Vagina (tissue), 2 donors: ENCODE measurements at regions not wholly inside any gene's neighbourhood (a gene's known extent, or its start where the extent isn't known, plus 50 kb on each side); places are given as distances from the start of the nearest gene placed in this dataset.

Experiments
- DNase-seq, 2 donors: peaks; one replicate each; pipeline ENCODE4 v3.0.0-alpha.2; 2017; ENCODE audit errors: extremely low spot score in 2 of 2
- H3K27ac ChIP-seq: fragments of 200-600 bp; sonication (generic); one replicate; pipeline ENCODE4 v1.5.1; 2019
- H3K27me3 ChIP-seq: fragments of 200-600 bp; sonication (generic); one replicate; pipeline ENCODE4 v1.5.1; 2019
- H3K36me3 ChIP-seq, 2 donors: fragments of 200-600 bp; sonication (generic); one replicate each; pipeline ENCODE4 v1.5.1; 2017 to 2019
- H3K4me1 ChIP-seq: fragments of 200-600 bp; sonication (generic); one replicate; pipeline ENCODE4 v1.5.1; 2019
- H3K4me3 ChIP-seq, 2 donors: fragments of 200-600 bp; sonication (generic); 1 replicate in 1 of 2; 2 replicates in 1 of 2; pipeline ENCODE4 v1.5.1; 2016 to 2019
- H3K9me3 ChIP-seq: fragments of 200-600 bp; sonication (generic); one replicate; pipeline ENCODE4 v1.5.1; 2019
- POLR2A ChIP-seq, 2 donors: fragments of 450-650 bp; IDR thresholded peaks; one replicate each; pipeline ENCODE4 v1.6.1; 2017; ENCODE audit warnings: antibody characterized with exemption in 2 of 2, mild to moderate bottlenecking in 2 of 2, moderate library complexity in 2 of 2
- POLR2AphosphoS5 ChIP-seq, 2 donors: sonication (generic); formaldehyde crosslinking; IDR thresholded peaks; one replicate each; pipeline ENCODE4 v1.9.0; 2017; ENCODE audit warnings: antibody characterized with exemption in 2 of 2, mild to moderate bottlenecking in 2 of 2, low read depth in 1 of 2; ENCODE audit not compliant: insufficient read depth in 1 of 2
- intact Hi-C: fragments of 100-400 bp; cut with DNase I; formaldehyde crosslinking; loops from one replicate; pipeline ENCODE4 v1.15.1; 2023
- TF ChIP-seq, protein P1 (sequence below), 3 experiments: fragments of 450-650 bp in 2 of 3; fragments of 200-600 bp in 1 of 3; sonication (generic) in 1 of 3; IDR thresholded peaks; one replicate each; pipeline ENCODE4 v1.5.1; 2017 to 2019; ENCODE audit warnings: antibody characterized with exemption in 3 of 3, mild to moderate bottlenecking in 2 of 3, moderate library complexity in 2 of 3

DNA sequence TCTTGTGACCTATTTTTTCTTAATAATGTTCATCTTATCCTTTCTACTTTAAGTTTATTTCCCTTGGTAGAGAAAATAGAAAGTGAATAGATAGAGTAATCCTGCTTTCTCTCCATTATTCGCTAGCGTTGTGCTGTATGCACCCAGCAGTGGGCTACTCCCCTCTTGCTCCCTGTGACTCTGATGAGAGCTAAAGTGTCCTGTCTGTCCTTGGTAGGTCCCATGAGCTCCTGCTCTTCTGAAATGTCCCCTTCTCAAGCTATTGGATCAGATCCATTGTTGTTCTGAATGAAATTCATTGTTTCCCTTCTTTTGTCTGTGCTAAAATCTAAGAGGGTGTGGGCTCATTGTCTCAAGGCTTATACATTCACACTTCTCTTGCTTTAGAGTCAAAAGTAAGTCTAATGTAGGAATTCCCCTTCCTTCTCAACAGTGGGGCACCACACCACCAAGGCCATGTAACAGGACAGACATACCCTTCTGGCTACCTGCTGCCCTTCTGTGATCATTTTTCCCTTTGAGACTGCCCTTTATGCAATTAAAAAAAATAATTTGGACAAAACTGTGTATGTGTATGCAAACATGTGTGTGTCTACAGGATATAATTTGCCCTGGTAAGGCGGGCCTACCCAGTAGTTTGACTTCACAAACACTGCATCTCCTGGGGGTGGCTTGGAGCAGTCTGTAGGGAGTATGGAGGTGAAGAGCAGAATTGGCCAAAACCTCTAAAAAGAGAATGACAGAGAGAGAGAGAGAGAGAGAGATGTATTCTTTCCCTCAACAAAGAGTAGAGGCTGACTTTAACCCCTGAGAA, 167.0 kb upstream of the MYLIP start:
- TF ChIP-seq, protein P1, sequence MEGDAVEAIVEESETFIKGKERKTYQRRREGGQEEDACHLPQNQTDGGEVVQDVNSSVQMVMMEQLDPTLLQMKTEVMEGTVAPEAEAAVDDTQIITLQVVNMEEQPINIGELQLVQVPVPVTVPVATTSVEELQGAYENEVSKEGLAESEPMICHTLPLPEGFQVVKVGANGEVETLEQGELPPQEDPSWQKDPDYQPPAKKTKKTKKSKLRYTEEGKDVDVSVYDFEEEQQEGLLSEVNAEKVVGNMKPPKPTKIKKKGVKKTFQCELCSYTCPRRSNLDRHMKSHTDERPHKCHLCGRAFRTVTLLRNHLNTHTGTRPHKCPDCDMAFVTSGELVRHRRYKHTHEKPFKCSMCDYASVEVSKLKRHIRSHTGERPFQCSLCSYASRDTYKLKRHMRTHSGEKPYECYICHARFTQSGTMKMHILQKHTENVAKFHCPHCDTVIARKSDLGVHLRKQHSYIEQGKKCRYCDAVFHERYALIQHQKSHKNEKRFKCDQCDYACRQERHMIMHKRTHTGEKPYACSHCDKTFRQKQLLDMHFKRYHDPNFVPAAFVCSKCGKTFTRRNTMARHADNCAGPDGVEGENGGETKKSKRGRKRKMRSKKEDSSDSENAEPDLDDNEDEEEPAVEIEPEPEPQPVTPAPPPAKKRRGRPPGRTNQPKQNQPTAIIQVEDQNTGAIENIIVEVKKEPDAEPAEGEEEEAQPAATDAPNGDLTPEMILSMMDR (IDR thresholded peaks at IDR 0.05) = no peak
- TF ChIP-seq POLR2AphosphoS5 (IDR thresholded peaks at IDR 0.05; ENCODE audit: insufficient read depth in 1 of 2, low read depth in 1 of 2) = no peak
- no peak for TF ChIP-seq POLR2A (IDR thresholded peaks at IDR 0.05)
- intact Hi-C loops = no loop called here
- Histone ChIP-seq H3K4me1 (no peaks in the 10 kb centered on the region), H3K36me3 (no peaks in the 10 kb centered on the region), H3K9me3 (no peaks in the 10 kb centered on the region), H3K27ac (no peak overlapping the region), H3K4me3 (no peak overlapping the region), H3K27me3 (no peaks in the 10 kb centered on the region)
- DNase-seq = peak; percentile 6 to 34

DNA sequence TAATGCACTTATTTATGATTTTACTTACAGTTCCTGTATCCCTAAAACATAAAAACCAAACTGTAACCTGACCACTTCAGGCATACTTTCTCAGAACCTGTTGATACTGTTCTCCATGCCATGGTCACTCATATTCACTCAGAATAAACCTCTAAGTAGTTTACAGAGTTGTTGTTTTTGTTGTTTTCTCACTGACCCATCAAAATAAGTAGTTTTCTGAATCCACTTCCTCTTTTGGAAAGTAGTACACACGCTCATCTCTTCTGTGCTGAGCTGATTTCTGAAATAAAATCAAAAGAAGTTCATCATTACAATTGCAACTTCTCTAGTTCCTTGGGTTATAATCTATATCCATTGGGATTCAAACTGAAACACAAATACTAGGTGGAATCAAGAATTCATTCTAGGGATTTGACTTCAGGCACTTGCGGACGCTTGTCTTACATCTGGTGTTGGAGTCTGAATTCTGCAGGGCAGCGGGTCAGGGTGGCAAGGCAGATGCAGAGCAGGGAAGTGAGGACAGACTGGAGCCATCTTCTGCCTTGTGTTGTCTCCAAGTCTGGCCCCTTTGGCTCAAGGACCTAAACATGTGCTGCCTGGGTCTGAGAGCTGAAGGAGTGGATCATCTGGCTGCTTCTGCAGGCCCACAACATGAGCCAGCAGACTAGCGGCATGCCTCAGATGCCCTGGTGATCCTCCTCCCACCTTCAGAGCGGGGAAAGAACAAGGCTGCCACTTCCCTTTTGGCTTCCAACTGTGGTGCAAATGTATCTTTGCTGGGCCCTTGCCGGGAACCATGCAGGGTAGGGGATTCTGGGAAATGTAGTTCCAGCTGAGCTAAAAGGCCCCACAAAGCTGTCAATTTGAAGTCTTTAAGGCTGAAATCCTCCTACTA, 167.9 kb upstream of the MYLIP start:
- Histone ChIP-seq H3K9me3 (no peaks in the 10 kb centered on the region), H3K36me3 (no peaks in the 10 kb centered on the region), H3K4me1 (peaks cover 6% of the 10 kb centered on the region), H3K4me3 (no peak overlapping the region), H3K27ac (no peak overlapping the region), H3K27me3 (no peaks in the 10 kb centered on the region)
- no peak for TF ChIP-seq POLR2AphosphoS5 (IDR thresholded peaks at IDR 0.05; ENCODE audit: insufficient read depth in 1 of 2, low read depth in 1 of 2)
- DNase-seq = peak; percentile 54 to 72
- intact Hi-C loops = no loop called here

DNA sequence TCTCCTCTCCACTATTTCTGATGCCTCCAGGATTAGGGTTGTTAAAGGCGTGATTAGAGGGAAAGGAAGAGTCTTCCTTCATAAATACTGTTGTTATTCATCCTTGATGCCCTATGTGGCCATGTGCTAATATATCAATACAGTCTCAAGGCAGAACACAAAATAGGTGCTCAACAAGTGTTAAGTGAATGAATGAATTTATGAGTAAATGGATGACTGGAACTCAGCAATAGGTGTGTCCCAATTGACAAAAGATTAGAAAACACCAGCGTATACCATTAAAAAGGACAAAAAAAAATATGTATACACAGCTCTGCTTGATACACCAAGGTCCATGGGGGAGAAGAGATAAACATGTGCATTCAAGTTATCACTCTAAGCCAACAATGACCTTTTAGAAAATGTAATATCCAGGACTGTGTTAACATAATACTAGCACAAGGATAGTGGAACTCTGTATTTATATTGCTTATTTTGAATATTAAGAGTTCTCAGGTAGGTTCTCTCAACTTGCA, 171.2 kb upstream of the MYLIP start:
- H3K27me3 ChIP-seq = no peaks in the 10 kb centered on the region
- H3K27ac ChIP-seq = no peak overlapping the region
- no peaks in the 10 kb centered on the region for H3K36me3 ChIP-seq
- DNase-seq = no peak
- no peak overlapping the region for H3K4me3 ChIP-seq
- peaks cover 21% of the 10 kb centered on the region for H3K4me1 ChIP-seq
- intact Hi-C loops = no loop called here
- no peak for TF ChIP-seq POLR2AphosphoS5 (IDR thresholded peaks at IDR 0.05; ENCODE audit: insufficient read depth in 1 of 2, low read depth in 1 of 2)
- TF ChIP-seq, protein P1 (IDR thresholded peaks at IDR 0.05) = no peak
- TF ChIP-seq POLR2A (IDR thresholded peaks at IDR 0.05) = no peak
- no peaks in the 10 kb centered on the region for H3K9me3 ChIP-seq

DNA sequence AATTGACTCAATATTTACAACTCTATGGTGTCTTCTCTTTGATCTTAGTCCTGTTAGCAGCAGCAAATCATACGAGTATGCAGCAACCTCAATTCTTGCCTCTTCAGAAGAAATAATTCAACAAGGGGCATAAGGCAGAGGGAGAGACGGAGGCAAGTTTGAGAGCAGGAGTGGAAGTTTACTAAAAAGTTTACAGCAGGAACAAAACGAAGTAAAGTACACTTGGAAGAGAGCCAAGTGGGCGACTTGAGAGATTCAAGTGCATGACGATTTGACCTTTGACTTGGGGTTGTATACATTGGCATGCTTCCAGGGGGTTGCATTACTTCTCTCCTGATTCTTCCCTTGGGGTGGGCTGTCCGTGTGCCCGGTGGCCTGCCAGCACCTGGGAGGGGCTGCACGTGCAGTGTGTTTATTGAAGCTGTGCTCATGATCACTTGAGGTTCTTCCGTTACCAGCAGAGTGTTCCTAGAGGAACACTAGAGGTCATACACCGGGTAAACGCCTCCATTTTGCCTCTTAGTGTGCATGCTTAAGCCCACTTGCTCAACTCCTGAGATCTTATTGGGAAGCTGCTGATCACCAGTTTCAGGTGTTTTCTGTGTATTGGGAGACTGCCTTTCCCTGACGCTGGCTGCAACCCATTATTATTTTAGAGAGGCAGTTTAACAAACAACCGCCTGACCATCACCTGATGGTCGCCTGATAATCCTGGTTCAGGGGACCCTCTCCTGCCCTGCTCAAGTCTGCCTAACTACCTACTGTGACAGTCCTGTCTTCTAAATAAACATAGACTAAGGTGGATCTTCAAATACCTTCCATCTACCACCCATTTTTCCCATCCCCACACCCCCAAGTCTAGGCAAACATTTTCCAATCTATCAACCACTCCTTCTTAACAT, 172.4 kb upstream of the MYLIP start:
- Histone ChIP-seq H3K4me3 (no peak overlapping the region), H3K4me1 (peaks cover 33% of the 10 kb centered on the region), H3K36me3 (no peaks in the 10 kb centered on the region), H3K27me3 (no peaks in the 10 kb centered on the region), H3K27ac (no peak overlapping the region), H3K9me3 (no peaks in the 10 kb centered on the region)
- intact Hi-C loops = no loop called here
- no peak for DNase-seq
- TF ChIP-seq POLR2AphosphoS5 (IDR thresholded peaks at IDR 0.05; ENCODE audit: insufficient read depth in 1 of 2, low read depth in 1 of 2) = no peak

DNA sequence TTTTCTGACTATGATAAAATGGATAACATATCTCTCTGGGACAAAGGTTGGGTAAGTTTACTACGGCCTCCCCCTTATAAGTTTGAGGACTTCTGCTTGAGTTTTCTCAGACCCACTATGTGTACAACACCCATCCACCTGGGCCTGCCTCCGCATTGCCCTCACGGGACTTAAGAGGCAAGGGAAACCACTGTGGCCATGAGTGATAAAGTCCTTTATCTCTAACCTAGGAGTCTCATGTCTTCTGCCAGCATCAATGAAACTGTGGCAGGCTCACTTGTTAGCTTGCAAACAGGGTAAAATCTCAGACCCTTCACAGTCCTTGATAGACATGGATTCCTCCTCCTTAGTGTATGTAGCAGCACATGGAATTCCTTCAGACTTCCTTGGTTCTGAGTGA, 173.4 kb upstream of the MYLIP start:
- TF ChIP-seq POLR2AphosphoS5 (IDR thresholded peaks at IDR 0.05; ENCODE audit: insufficient read depth in 1 of 2, low read depth in 1 of 2) (no peak), POLR2A (IDR thresholded peaks at IDR 0.05) (no peak)
- TF ChIP-seq, protein P1 (IDR thresholded peaks at IDR 0.05) = no peak
- H3K4me1 ChIP-seq = peaks cover 33% of the 10 kb centered on the region
- DNase-seq = no peak
- no peaks in the 10 kb centered on the region for H3K9me3 ChIP-seq
- H3K27ac ChIP-seq = no peak overlapping the region
- no peaks in the 10 kb centered on the region for H3K36me3 ChIP-seq
- H3K27me3 ChIP-seq = no peaks in the 10 kb centered on the region
- intact Hi-C loops = no loop called here
- no peak overlapping the region for H3K4me3 ChIP-seq
